ENCODE measurements at regions not wholly inside any gene's neighbourhood (a gene's known extent, or its start where the extent isn't known, plus 50 kb on each side); places are given as distances from the start of the nearest gene placed in this dataset.
"Not testable (repeated sequence)": the region's sequence is repeated elsewhere in the genome, so short reads cannot be mapped to it uniquely, and the experiment has no call there.

DNA sequence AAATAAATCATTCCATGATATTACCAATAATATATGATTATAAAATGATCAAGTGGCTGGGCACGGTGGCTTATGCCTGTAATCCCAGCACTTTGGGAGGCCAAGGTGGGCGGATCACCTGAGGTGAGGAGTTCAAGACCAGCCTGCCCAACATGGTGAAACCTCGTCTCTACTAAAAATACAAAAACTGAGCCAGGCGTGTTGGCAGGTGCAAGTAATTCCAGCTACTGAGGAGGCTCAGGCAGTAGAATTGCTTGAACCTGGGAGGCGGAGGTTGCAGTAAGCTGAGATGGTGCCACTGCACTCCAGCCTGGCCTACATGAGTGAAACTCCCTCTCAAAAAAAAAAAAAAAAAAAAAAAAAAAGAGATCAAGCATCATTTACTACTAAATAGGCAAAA, 371.1 kb upstream of the ADAMTS5 start:
- DNase-seq (ENCODE audit: low spot score) = not testable (repeated sequence)

- DNase-seq (ENCODE audit: low spot score) = no peak
Measured at GRCh38 chr21:27333096-27333495, 366.2 kb upstream of the ADAMTS5 start.

GRCh38 chr21:27329255-27329851, 362.5 kb upstream of the ADAMTS5 start:
- peak; percentile 13 for DNase-seq (ENCODE audit: low spot score)

DNA sequence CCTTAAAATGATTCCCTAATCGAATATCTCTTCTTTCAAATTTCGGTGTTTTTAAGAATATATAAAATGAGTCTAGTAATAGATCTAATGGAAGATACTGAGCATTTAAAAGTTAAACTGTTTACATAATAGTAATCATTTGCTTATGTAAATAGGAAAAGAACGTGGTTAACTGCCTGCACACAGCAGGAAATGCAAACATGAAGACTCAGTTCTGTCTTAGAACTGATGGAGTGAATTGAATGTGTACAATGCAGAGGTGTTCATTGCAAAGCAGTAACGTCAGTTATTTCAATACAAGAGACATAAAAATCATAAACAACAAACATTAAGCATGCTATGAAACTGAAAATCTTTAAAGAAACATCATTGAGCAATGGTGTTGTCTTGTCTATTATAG, 359.4 kb upstream of the ADAMTS5 start:
- no peak for DNase-seq (ENCODE audit: low spot score)

GRCh38 chr21:27323331-27323730, 356.4 kb upstream of the ADAMTS5 start:
- DNase-seq (ENCODE audit: low spot score) = no peak

GRCh38 chr21:27321791-27322190, 354.9 kb upstream of the ADAMTS5 start:
- no peak for DNase-seq (ENCODE audit: low spot score)

GRCh38 chr21:27320868-27321267, 354.0 kb upstream of the ADAMTS5 start:
- DNase-seq (ENCODE audit: low spot score) = no peak

DNA sequence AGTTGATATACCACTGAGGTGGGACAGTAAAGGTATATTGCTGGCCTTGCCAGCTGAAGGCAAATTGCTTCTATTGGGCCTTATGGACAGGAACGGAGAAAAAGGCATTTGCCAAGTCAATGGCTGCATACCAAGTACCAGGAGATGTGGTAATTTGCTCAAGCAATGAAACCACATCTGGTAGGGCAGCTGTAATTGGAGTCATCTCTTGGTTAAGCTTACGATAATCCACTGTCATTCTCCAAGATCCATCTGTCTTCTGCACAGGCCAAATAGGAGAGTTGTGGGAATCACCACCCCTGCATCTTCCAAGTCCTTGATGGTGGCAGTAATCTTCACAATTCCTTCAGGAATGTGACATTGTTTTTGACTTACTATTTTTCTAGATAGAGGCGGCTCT, 350.7 kb upstream of the ADAMTS5 start:
- not testable (repeated sequence) for DNase-seq (ENCODE audit: low spot score)

- DNase-seq (ENCODE audit: low spot score) = no peak
Measured at GRCh38 chr21:27315373-27315772, 348.5 kb upstream of the ADAMTS5 start.

DNA sequence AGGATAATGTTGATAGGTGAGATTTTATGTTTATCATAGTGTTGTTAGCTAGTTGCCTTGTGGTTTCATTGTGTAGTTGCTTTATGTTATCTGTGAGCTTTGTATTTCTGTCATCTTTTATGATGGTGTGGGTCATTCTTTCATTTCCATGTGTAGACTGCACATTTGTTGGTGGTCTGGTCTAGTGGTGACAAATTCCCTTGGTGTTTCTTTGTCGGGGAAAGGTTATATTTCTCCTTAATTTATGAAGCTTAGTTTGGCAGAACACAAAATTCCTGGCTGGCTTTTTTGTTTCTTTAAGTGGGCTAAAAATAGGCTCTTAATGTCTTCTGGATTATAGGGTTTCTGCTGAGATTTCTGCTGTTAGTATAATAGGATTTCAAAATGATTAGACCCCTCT, 347.2 kb upstream of the ADAMTS5 start:
- no peak for DNase-seq (ENCODE audit: low spot score)

GRCh38 chr21:27306791-27307775, 340.2 kb upstream of the ADAMTS5 start:
- no peak for DNase-seq (ENCODE audit: low spot score)

GRCh38 chr21:27306206-27306605, 339.3 kb upstream of the ADAMTS5 start:
- DNase-seq (ENCODE audit: low spot score) = no peak

DNA sequence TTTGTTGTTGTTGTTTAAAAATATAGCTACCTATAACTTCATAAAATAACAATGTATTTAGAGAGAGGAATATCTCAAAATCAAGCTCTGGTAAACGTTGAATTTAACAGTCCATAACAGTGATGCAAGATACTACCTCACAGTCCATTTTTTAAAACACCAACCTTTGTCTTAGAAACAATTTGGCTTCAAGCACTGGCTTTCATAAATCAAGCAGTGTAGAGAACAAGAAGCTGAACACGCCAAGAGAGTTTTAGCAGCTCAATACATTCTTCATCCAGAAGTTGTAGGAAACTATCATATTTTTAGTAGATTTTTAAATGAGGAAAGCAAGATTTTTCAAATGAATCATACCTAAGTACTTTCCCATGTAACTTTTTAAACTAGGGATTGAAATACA, 334.3 kb upstream of the ADAMTS5 start:
- no peak for DNase-seq (ENCODE audit: low spot score)

DNA sequence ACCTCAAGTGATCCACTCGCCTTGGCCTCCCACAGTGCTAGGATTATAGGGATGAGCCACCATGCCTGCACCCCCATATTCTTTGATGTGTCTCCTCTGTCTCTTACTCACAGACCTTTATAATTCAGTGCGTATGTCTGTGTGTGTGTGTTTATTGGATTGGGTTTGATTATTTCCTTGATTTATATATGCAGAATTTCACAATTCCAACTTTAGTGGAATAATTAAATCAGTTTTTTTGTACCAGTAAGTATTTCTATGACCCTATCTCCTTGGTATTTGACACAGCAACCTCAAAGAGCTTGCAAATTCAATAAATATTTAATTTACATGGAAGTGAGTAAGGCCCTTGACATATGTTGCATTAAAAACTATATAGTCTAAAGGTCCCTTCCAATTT, 333.9 kb upstream of the ADAMTS5 start:
- no peak for DNase-seq (ENCODE audit: low spot score)

GRCh38 chr21:27298465-27298864, 331.6 kb upstream of the ADAMTS5 start:
- DNase-seq (ENCODE audit: low spot score) = no peak

DNA sequence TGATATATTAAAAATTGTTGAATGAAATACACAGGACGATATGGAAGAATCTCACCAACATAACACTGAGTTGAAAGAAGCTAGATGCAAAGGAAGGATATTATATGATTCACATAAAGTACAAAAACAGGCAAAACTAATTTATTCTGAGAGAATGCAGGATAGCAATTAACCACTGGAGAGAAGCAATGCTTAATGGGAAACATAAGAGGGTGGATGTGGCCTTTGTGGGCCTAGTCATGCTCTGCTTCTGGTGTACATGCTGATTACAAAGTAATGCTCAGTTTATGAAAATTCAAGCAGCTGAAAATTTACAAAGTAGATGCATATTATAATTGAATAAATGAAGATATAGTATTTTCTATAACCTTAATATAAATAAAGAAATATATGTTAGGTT, 326.4 kb upstream of the ADAMTS5 start:
- DNase-seq (ENCODE audit: low spot score) = no peak

DNA sequence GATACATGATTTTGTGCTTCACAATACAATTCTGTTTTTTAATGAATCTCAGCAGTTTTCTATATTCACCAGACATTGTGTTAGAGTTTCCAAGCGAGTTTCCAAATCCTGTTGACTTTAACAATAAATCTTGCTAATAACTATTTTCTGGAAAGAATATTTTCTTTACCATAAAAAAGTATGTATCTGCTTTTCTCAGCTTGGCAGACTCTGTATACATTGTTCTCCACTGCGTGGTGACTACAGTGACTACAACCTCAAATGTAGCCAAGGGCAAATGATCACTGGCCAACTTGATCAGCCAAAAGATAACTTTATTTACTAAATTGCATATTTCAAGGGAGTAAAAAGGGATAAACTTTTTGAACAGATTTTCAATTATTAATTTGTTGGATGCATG, 325.9 kb upstream of the ADAMTS5 start:
- no peak for DNase-seq (ENCODE audit: low spot score)

- no peak for DNase-seq (ENCODE audit: low spot score)
Measured at GRCh38 chr21:27292229-27292628, 325.3 kb upstream of the ADAMTS5 start.

GRCh38 chr21:27291006-27291405, 324.1 kb upstream of the ADAMTS5 start:
- DNase-seq (ENCODE audit: low spot score) = no peak

DNA sequence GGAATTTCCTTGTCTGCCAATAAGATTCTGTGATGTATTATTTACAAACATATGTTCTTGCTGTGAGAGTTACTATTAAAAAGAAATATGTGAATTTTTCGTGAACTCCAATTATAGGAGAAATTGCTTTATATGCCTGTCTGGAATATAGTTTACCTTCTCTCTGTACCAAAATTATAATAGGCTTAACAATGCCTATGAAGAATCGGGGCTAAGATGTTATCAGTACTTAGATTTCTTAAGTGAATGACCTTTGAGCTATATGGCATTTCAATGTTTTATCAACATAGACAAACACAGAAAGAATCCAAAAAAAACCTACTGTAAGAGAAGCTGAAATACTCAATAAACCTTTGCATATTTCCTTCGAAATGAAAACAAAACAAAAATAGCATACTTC, 323.1 kb upstream of the ADAMTS5 start:
- no peak for DNase-seq (ENCODE audit: low spot score)

- DNase-seq (ENCODE audit: low spot score) = no peak
Measured at GRCh38 chr21:27286760-27287159, 319.9 kb upstream of the ADAMTS5 start.

DNA sequence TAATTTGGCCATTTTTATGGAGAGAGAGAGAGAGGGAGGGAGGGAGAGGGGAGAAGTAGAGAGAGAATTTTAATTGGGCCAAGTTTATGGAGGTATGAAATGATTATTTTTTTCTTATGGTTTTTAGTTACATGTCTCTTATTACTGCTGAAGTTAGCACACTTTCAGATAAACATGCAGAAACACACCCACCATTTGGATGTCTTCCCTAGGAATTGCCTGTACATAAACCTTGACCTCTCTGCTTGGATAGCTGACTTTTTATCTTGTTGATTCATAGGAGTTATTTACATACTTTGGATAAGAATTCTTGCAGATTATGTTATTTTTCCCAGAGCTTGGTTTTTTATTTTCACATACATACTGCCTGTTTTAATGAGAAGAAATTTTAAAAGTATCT, 310.2 kb upstream of the ADAMTS5 start:
- DNase-seq (ENCODE audit: low spot score) = no peak

DNA sequence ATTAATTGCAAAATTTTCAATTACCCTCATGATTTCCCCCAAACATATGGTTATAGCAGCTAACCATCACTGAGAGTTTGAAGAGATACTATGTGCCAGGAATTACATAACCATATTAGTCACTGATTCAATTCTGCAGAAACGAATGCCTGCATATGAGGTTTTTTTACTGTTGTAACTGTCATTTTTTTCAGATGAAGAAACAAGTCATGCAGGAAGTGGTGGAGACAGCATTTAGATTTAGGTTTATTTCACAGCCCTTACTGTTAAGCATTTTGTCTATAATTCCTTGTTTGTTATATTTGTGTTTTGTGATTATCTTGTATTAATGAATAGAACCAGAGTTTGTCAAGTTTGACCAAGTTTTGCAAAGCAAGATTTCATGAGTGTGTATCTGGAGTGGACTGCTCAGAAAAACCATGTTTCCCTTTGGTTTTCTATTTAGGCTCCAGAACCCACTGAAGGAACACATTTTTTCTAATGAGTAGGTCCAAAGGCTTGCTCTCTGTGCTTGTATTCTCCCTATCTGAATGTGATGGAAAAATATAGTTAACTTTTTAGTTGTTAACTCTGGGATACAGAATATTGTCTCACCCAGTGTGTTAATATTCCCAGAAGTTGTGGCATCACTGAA, 308.5 kb upstream of the ADAMTS5 start:
- DNase-seq (ENCODE audit: low spot score) = no peak

Measured in mucosa of gallbladder (tissue), 1 donor.